Neural cell (in vitro differentiated cells): ENCODE measurements at regions not wholly inside any gene's neighbourhood (a gene's known extent, or its start where the extent isn't known, plus 50 kb on each side); places are given as distances from the start of the nearest gene placed in this dataset.

Experiments used
- H2AFZ ChIP-seq: fragments of 200-600, 300-800 bp; sonication (generic), shearing (Covaris generic); 2 replicates; pipeline ENCODE4 v1.6.0; 2014; ENCODE audit warnings: low read depth, mild to moderate bottlenecking, antibody characterized with exemption, low read length, moderate library complexity
- H3F3A ChIP-seq: fragments of 200-600 bp; shearing (Covaris generic); 2 replicates; pipeline ENCODE4 v1.6.1; 2016; ENCODE audit warnings: mild to moderate bottlenecking, moderate library complexity, mixed read lengths, antibody characterized with exemption, low read length; ENCODE audit not compliant: insufficient read depth, poor library complexity, severe bottlenecking
- H3K27ac ChIP-seq: fragments of 200-600, 300-800 bp; sonication (generic), shearing (Covaris generic); 2 replicates; pipeline ENCODE4 v1.5.1; 2014; ENCODE audit warnings: mild to moderate bottlenecking, low read length, moderate library complexity
- H3K27me3 ChIP-seq: fragments of 300-800, 200-600 bp; sonication (generic), shearing (Covaris generic); 2 replicates; pipeline ENCODE4 v1.6.0; 2014; ENCODE audit warnings: mild to moderate bottlenecking, low read depth, low read length, moderate library complexity; ENCODE audit not compliant: insufficient read depth
- H3K36me3 ChIP-seq: fragments of 300-800, 200-600 bp; sonication (generic), shearing (Covaris generic); 2 replicates; pipeline ENCODE4 v1.5.1; 2014; ENCODE audit warnings: mild to moderate bottlenecking, antibody characterized with exemption, low read length, moderate library complexity; ENCODE audit not compliant: insufficient read depth
- H3K4me2 ChIP-seq: fragments of 300-800, 200-600 bp; sonication (generic), shearing (Covaris generic); 2 replicates; pipeline ENCODE4 v1.6.0; 2014; ENCODE audit warnings: mild to moderate bottlenecking, low read length
- H3K4me3 ChIP-seq: fragments of 300-800, 200-600 bp; sonication (generic), shearing (Covaris generic); 2 replicates; pipeline ENCODE4 v1.5.1; 2014; ENCODE audit warnings: mild to moderate bottlenecking, low read length, moderate library complexity
- H3K79me2 ChIP-seq: fragments of 200-600 bp; shearing (Covaris generic); replicated peaks from 2 replicates; pipeline ENCODE4 v1.6.0; 2014; ENCODE audit warnings: mild to moderate bottlenecking, low read length, moderate library complexity; ENCODE audit not compliant: insufficient read depth
- H3K9ac ChIP-seq: fragments of 300-800, 200-600 bp; sonication (generic), shearing (Covaris generic); 2 replicates; pipeline ENCODE4 v1.6.1; 2016; ENCODE audit warnings: mild to moderate bottlenecking, low read length, mixed read lengths
- H3K9me2 ChIP-seq: fragments of 200-600 bp; shearing (Covaris generic); 2 replicates; pipeline ENCODE4 v1.6.1; 2016; ENCODE audit warnings: mild to moderate bottlenecking, low read length, mixed read lengths; ENCODE audit not compliant: insufficient read depth
- H3K9me3 ChIP-seq: fragments of 200-600, 300-800 bp; sonication (generic), shearing (Covaris generic); 2 replicates; pipeline ENCODE4 v1.6.1; 2016; ENCODE audit warnings: mild to moderate bottlenecking, mixed run types, low read length, moderate library complexity, mixed read lengths
- H4K20me1 ChIP-seq: fragments of 200-600 bp; shearing (Covaris generic); 2 replicates; pipeline ENCODE4 v1.6.1; 2016; ENCODE audit warnings: mild to moderate bottlenecking, mixed run types; ENCODE audit not compliant: insufficient read depth
- EP300 ChIP-seq: fragments of 450-650 bp; conservative IDR thresholded peaks from 2 replicates; pipeline ENCODE4 v1.6.1; 2014; ENCODE audit warnings: antibody characterized with exemption, mild to moderate bottlenecking, moderate library complexity; ENCODE audit not compliant: poor library complexity, severe bottlenecking
- EZH2 ChIP-seq: fragments of 200-600, 300-800 bp; shearing (Covaris generic), sonication (generic); IDR thresholded peaks from 2 replicates; pipeline ENCODE4 v1.6.1; 2014; ENCODE audit warnings: antibody characterized with exemption, low read length, borderline replicate concordance, mild to moderate bottlenecking; ENCODE audit not compliant: insufficient read depth, poor library complexity, severe bottlenecking
- MXI1 ChIP-seq: fragments of 450-650 bp; conservative IDR thresholded peaks from 2 replicates; pipeline ENCODE4 v1.6.1; 2014; ENCODE audit warnings: antibody characterized with exemption, mild to moderate bottlenecking; ENCODE audit not compliant: poor library complexity, severe bottlenecking
- POLR2AphosphoS5 ChIP-seq: IDR thresholded peaks from 2 replicates; pipeline ENCODE4 v1.6.1; 2012
- RAD21 ChIP-seq: fragments of 450-650 bp; conservative IDR thresholded peaks from 2 replicates; pipeline ENCODE4 v1.6.1; 2014; ENCODE audit warnings: antibody characterized with exemption, mild to moderate bottlenecking, moderate library complexity
- SMC3 ChIP-seq: fragments of 450-650 bp; conservative IDR thresholded peaks from 2 replicates; pipeline ENCODE4 v1.6.1; 2014; ENCODE audit warnings: antibody characterized with exemption, mild to moderate bottlenecking, moderate library complexity; ENCODE audit not compliant: poor library complexity
- TAF1 ChIP-seq: IDR thresholded peaks from 2 replicates; pipeline ENCODE4 v1.6.1; 2012; ENCODE audit warnings: low read depth
- TF ChIP-seq, protein P1 (sequence below): IDR thresholded peaks from 2 replicates; pipeline ENCODE4 v1.6.1; 2012; ENCODE audit warnings: borderline replicate concordance
- TF ChIP-seq, protein P2 (sequence below): fragments of 450-650 bp; IDR thresholded peaks from 2 replicates; pipeline ENCODE4 v1.5.1; 2014; ENCODE audit warnings: antibody characterized with exemption, mild to moderate bottlenecking, moderate library complexity; ENCODE audit not compliant: poor library complexity, severe bottlenecking

DNA sequence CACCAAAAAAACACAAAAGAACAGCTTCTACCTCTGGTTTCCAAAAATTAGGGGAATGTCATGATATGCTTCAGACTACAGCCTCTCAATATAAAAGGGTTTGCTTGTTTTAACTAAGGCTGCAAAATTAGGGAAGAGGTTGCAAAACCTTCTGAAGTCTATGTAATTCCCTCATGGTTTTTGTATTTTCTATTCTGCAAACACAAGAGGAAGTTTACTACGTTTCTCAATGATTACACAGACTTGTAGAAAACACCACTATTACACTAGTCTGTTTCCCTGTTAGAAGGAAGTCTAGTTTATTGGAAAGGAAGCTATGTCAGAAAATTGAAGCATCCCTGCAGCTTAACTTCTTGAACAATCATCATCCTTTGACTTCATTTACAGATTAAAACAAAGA is 229.7 kb upstream of the FMN2 start:
- no peak overlapping the region for H3K27ac ChIP-seq
- no peaks in the 10 kb centered on the region for H4K20me1 ChIP-seq
- TF ChIP-seq, protein P1, sequence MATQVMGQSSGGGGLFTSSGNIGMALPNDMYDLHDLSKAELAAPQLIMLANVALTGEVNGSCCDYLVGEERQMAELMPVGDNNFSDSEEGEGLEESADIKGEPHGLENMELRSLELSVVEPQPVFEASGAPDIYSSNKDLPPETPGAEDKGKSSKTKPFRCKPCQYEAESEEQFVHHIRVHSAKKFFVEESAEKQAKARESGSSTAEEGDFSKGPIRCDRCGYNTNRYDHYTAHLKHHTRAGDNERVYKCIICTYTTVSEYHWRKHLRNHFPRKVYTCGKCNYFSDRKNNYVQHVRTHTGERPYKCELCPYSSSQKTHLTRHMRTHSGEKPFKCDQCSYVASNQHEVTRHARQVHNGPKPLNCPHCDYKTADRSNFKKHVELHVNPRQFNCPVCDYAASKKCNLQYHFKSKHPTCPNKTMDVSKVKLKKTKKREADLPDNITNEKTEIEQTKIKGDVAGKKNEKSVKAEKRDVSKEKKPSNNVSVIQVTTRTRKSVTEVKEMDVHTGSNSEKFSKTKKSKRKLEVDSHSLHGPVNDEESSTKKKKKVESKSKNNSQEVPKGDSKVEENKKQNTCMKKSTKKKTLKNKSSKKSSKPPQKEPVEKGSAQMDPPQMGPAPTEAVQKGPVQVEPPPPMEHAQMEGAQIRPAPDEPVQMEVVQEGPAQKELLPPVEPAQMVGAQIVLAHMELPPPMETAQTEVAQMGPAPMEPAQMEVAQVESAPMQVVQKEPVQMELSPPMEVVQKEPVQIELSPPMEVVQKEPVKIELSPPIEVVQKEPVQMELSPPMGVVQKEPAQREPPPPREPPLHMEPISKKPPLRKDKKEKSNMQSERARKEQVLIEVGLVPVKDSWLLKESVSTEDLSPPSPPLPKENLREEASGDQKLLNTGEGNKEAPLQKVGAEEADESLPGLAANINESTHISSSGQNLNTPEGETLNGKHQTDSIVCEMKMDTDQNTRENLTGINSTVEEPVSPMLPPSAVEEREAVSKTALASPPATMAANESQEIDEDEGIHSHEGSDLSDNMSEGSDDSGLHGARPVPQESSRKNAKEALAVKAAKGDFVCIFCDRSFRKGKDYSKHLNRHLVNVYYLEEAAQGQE, result no peak
- no peak for TF ChIP-seq RAD21
- TF ChIP-seq MXI1, result no peak
- no peak for TF ChIP-seq SMC3
- TF ChIP-seq POLR2AphosphoS5, result no peak
- no peak for TF ChIP-seq EZH2
- H3F3A ChIP-seq, result no peaks in the 10 kb centered on the region
- no peak overlapping the region for H2AFZ ChIP-seq
- H3K27me3 ChIP-seq, result no peaks in the 10 kb centered on the region
- H3K79me2 ChIP-seq, result no peaks in the 10 kb centered on the region
- no peak overlapping the region for H3K9ac ChIP-seq
- no peaks in the 10 kb centered on the region for H3K36me3 ChIP-seq
- H3K9me3 ChIP-seq, result no peaks in the 10 kb centered on the region
- no peak overlapping the region for H3K4me3 ChIP-seq
- H3K4me2 ChIP-seq, result no peak overlapping the region
- H3K9me2 ChIP-seq, result no peaks in the 10 kb centered on the region

DNA sequence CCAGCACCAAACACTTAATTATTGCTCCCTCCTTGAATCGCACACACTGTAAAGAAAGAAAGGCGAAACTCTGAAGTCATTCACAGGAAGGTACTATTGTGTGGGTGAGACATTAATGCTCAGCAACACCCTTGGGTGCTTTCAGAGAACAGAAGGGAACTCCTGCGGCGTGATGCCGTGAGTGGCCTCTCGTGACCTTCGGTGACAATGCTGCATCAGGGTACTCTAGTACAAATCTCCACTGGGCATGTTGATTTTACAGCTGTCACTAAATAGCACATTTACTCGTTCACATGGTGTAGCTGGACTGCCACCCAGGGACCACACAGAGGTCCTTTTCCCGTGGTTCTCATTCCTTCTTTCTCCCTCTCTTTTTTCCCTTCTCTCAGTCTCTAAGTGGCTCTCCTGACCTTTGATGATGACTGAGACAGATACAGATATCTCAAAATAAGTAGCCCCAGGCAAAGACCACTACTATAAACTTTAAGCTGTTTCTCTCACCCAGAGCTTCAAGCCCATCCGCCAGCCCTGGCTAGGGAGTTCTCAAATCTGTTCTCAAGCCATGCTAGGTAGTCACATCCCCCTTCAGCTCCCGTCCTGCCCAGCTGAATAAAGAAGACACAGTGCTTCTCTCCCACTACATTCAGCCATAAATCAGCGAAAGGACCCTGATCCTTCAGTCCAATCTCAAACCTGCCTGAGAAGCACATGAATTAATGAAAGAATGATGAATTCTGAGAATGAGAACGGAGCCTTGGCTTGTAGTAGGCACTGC is 223.4 kb upstream of the FMN2 start:
- Histone ChIP-seq H4K20me1 (no peaks in the 10 kb centered on the region), H3K9ac (no peak overlapping the region), H3K9me2 (no peaks in the 10 kb centered on the region), H3K36me3 (no peaks in the 10 kb centered on the region), H3F3A (no peaks in the 10 kb centered on the region), H2AFZ (no peak overlapping the region), H3K4me2 (no peak overlapping the region), H3K79me2 (no peaks in the 10 kb centered on the region), H3K4me3 (no peak overlapping the region), H3K27ac (no peak overlapping the region), H3K9me3 (no peaks in the 10 kb centered on the region), H3K27me3 (no peaks in the 10 kb centered on the region)
- TF ChIP-seq POLR2AphosphoS5 (no peak), EZH2 (no peak), RAD21 (no peak), TAF1 (no peak), MXI1 (no peak), EP300 (no peak), SMC3 (no peak)
- TF ChIP-seq, protein P1, result no peak
- TF ChIP-seq, protein P2, sequence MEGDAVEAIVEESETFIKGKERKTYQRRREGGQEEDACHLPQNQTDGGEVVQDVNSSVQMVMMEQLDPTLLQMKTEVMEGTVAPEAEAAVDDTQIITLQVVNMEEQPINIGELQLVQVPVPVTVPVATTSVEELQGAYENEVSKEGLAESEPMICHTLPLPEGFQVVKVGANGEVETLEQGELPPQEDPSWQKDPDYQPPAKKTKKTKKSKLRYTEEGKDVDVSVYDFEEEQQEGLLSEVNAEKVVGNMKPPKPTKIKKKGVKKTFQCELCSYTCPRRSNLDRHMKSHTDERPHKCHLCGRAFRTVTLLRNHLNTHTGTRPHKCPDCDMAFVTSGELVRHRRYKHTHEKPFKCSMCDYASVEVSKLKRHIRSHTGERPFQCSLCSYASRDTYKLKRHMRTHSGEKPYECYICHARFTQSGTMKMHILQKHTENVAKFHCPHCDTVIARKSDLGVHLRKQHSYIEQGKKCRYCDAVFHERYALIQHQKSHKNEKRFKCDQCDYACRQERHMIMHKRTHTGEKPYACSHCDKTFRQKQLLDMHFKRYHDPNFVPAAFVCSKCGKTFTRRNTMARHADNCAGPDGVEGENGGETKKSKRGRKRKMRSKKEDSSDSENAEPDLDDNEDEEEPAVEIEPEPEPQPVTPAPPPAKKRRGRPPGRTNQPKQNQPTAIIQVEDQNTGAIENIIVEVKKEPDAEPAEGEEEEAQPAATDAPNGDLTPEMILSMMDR, result no peak
